GM21390 (cell line): ENCODE measurements at regions not wholly inside any gene's neighbourhood (a gene's known extent, or its start where the extent isn't known, plus 50 kb on each side); places are given as distances from the start of the nearest gene placed in this dataset.

Experiments
- ATAC-seq: cut with Tn5 transposase; IDR thresholded peaks from one replicate; pipeline ENCODE4 v1.9.1; 2021; ENCODE audit not compliant: unreplicated experiment

DNA sequence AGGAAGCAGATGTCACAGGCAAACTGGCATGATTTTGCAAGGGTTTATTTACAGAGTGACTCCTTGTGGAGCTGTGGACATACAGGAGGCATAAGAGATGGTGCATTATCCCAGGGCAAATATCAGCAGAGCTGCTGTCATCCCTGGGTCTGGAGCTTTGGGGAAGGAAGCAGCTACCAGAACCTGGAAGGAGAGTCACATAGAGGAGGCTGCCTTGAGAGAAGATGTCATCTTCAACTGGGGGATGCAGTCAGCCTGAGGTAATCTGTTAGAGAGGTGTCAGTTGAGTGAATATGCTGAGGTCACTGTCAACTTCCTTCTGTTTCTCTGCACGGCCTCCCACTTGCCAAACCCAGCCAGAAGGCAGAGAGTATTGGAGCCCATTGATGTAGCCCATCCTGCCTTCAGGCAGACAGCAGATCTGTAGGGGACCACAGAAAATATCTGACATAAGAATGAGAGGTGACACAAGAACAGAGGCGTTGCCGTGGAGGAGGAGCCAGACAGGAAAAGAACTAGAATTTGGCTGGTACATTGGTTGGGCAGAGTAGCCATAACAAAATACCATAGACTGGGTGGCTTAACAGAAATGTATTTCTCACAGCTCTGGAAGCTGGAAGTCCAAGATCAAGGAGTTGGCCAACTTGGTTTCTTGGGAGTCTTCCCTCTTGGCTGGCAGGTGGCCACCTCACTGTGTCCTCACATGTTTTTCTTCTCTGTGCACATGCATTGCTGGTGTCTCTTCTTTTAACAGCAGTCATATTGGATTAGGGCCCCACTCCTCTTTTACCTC, 102.8 kb downstream of the SNX18 start:
- no peak for ATAC-seq

DNA sequence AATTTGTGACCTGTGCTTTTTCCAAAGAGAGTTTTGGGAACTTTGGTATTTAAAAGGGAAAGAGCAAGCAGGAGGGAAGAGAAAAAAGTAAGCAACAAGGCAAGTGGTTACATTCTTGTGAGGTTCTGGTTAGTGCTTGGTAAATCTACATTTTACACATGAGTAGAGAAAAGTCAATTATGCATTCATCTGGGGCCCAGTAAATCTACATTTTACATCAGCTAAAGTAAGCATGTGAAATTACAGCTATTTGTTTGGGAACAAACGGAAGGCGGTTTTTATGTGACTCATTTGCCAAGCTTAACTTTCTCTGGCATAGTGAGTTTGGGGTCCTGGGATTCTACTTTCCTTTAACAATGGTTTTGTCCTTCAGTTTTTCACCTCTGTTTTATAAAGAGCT, 102.2 kb downstream of the SNX18 start:
- no peak for ATAC-seq

DNA sequence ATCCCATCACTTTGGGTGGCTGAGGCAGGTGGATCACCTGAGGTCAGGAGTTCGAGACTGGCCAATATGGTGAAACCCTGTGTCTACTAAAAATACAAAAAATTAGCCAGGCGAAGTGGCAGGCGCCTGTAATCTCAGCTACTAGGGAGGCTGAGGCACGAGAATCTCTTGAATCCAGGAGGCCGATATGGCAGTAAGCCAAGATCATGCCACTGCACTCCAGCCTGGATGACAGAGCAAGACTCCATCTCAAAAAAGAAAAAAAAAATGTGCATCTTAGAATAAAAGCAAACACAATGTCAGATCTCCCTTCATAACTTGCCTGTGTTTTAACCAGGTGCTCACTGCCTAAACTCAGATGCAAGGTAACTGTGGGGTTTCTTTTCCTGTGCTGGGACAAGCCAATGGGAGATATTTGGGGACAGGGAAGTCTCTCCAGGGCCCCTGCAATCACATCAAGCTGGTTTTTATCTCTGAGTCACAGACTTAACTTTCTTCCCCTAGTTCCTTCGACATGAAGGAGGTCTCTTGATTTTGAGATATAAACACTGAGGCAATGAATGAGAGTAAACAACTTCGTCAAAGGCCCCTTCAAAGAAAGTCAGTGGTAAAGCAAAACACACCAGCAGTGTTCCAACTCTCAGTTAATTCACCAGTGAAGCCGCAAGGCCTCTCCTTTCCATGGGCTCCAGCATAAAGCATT, 99.1 kb downstream of the SNX18 start:
- ATAC-seq = no peak

DNA sequence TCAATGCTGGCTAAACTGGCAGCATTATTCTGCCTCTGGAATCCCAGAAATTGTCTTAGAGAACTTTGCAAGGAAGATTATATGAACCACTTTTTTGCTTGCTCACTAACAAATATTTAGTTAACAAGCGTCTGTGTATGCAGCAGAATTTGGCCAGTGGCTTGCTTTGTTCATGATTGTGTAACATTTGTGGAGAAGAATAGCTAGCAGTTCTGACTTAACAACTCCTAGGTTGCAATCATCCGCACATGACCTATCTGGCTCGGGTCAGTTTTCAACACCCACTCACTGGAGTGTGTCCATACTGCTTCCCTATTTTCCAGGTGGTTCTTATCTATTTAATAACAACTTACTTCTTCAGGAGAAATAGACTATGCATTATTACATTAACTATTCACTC, 98.5 kb downstream of the SNX18 start:
- no peak for ATAC-seq

DNA sequence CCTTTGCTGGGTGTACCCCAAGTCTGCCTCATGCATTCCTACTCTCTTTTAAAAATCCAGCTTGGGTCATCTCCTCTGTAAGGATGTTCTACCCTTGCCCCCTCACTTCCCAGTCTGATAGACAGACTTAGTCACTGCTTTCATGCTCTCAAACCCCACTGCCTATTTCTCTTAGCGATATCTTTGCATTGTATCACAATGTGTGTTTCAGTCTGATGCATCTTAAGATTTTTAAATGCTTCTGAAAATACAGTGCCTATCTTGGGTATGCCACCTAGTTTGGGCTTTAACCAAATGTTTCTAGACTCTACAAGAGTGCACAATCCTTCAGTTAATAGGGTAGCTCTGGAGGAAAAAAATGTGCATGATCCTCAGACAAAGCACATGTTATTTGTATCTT, 97.8 kb downstream of the SNX18 start:
- ATAC-seq = no peak

DNA sequence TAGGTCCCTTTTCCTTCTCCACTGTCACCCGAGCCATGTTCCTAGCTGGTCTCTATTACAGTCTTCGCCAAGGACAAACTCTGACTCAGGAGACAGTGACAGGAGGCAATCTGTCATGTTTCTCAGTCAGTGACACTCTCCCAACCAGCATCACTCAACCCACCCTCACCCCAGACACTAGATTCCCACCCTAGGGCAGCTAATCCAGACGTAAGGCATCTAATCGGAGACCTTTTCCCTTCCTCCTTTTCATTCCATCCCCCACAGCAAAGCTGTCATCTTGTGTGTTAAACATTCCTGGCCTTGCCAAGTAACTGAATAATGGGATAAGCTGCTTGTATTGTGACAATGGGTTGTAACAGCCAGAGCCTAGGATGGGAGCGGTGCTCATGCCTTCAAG, 95.2 kb downstream of the SNX18 start:
- no peak for ATAC-seq

DNA sequence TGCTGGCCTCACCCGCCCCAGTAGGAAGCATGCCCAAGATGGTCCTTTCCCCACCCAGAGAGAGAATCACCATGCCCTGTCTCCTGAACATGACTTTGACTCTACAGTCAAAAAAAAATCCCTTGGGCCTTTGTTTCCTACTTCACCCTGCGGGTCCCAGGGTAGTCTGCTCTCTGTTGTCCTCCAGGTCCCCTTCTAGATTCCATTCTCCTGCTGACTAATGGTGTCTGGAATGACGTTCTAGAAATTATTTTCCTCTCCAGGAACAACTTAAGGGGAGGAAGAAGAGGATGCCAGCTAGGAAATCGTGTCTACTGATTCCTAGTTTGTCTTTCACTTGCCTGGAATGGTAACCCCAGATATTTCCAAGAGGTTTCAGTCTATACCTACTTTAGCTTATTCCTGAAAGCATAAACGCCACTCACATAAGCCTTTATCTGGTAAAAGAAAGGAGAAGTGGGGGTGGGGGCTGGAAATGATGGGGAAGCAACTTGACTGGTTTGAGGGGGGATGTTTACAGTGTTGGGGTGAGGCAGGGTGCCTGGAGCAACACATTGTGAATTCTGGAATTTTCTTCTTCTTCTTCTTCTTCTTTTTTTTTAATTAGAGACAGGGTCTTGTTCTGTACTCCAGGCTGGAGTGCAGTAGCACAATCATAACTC, 93.9 kb downstream of the SNX18 start:
- ATAC-seq = no peak

DNA sequence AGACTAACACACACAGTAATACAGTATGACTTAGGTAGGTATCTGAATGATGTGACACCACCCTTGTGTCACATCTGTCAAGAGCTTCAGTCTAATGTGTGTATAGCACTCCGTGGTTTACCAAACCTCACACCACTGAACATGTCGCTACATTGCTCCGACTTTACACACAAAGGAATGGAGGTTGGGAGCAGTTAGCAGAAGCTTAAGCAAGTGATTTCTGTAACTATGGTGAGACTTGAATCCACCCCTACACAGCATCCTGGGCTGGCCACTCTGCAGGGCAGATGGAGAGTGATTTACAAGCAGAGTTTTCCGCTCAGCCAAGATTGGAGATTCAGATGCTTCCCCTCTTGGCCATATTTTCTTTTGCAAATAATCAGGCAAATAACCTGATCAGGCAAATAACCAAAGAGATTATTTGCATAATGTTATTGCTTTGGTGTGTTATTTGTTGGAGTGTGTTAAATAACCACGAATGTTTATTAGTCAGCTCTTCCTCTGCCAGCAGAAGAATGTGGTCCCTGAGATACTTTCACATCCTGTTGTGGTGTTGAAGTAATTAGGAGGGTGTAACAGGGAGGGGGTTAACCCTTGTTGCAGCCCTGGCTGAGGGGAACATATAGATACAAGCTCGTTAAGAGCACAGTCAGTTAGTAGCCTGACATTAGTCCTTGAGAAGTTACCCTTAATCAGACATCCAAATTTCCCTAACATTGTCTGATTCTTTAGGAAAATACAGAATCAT, 92.8 kb downstream of the SNX18 start:
- ATAC-seq = peak; percentile 97

DNA sequence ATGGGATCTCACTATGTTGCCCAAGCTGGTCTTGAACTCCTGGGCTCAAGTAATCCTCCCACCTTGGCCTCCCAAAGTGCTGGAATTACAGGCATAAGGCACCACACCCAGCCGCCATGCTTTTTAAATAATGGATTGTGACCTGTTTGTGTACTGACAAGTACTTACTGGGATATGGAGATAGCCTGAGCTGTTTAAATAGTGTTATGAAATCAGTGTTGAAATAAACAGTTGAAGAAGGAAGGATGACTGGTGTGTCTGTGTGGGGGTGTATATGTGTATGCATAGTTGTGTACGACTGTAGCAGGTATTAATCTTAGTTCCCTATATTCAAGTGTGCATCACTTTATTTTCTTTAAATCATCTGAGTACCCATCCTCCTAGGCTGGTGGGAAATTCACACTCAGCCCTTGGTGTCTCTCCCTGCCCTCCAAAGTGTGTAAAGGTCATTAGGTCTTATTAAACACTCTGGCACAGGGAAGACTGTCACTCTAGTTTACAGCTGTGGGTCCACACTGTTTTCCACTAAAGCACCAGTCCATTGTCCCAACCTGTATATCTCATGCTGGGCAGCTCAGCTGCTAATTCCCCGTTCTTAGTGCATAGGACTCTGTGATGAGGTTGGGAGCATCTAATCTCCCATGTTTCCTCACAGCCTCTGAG, 91.0 kb downstream of the SNX18 start:
- no peak for ATAC-seq

DNA sequence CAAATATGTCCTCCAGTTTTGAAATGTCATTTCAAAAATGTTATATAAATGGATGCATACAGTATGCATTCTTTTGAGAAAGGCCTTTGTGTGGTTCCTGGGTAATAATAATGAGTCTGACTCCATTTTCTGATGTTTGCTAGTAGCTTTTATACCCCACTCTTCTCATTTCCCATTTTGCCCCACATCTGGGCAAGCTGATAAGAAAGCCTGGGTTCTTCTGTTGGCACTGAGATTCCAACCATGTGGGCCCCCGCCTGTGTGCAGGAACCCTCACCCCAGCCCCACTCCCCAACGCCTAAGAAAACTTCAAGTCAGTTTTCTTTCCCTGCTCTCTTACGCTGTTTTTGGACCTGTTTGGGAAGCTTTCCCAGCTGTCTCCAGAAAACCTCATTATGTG, 89.4 kb downstream of the SNX18 start:
- ATAC-seq = no peak

DNA sequence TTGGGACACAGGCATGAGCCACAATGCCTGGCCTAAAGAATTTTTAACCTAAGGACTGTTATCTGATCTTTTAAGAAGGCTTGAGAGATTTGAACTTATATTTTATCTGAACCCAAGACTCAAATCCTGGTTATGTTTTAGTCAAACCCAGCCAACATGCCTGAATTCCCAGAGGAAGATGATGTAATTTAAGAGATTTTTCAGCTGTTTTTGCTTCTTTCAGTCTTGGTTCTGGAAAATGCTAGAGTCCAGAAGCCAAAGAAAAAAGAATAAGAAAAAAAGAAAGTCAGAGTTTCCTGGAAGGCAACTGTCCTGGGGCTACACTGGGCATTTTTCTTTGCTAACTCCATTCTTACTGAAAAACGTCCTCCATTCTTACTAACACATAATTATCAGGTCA, 85.8 kb downstream of the SNX18 start:
- ATAC-seq = no peak

DNA sequence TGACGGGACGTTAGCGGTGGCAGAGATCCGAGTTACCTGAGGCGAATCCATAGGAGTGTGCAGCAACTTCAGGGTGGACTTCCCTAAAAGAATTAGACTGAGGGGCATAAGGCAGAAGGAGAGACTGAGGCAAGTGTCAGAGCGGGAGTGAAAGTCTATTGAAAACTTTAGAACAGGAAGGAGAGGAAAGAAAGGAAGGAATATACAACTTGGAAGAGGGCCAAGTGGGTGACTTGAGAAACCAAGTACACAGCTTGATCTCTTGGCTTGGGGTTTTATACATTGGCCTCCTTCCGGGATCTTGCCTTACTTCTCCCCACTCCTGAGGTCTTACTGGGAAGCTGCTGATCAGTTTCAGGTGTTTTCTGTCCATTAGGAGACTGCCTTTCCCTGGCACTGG, 84.9 kb downstream of the SNX18 start:
- ATAC-seq = no peak

DNA sequence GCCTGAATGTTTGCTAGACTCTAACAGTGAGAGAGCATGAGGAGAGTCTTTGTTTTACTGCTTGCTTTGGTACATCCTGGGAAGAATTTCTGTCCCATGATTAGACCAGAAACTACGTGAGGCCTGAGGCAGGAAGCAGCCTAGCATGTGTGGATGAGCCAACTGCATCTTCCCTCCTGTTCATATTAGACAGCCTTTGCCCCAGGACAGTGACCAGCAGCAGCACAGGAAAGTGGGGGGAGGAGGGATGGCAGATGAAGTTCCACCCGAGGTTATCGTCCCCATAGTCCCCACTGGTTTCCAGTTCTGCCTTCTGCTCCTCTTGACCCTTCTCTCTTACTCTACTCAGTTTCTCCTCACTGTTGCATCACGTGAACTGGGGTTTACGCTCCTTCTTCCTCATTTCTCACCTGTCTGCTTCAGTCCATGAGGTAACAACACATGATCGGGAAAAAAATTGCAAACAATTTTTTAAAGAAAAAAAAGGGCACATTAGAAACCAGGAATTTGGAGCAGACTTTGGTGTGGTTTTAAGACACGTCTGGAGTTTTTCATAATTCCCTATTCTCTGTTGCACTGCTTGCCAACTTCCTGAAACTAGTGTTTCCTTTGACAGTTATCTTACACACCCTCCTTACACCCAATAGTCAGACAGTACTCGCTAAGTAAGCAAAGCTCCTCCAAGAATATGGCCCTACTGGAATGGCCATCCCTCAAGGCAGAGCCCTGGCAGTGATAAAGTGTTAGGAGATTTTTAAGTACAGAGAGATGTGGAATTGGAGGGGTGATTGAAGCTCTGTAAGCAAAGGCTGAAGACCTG, 84.1 kb downstream of the SNX18 start:
- ATAC-seq = no peak
